HG03575 (cell line): ENCODE measurements at regions not wholly inside any gene's neighbourhood (a gene's known extent, or its start where the extent isn't known, plus 50 kb on each side); places are given as distances from the start of the nearest gene placed in this dataset.
A peak's percentile ranks its signal among the peaks of the same experiment; 100 is the strongest.
"Not testable (repeated sequence)": the region's sequence is repeated elsewhere in the genome, so short reads cannot be mapped to it uniquely, and the experiment has no call there.

ENCODE experiments used
- ATAC-seq: cut with Tn5 transposase; IDR thresholded peaks from one replicate; pipeline ENCODE4 v1.9.1; 2021; ENCODE audit not compliant: unreplicated experiment, insufficient number of reproducible peaks, low FRiP score; ENCODE audit errors: extremely low read depth

- ATAC-seq = no peak
Measured at GRCh38 chr4:131430302-131430701, 1718.8 kb upstream of the PCDH10 start.

GRCh38 chr4:131441004-131441688 lies 1707.9 kb upstream of the PCDH10 start:
- no peak for ATAC-seq

- no peak for ATAC-seq
Measured at GRCh38 chr4:131447883-131448282, 1701.2 kb upstream of the PCDH10 start.

- no peak for ATAC-seq
Measured at GRCh38 chr4:131450572-131451209, 1698.4 kb upstream of the PCDH10 start.

- peak; percentile 63 for ATAC-seq
Measured at GRCh38 chr4:131459430-131460101, 1689.5 kb upstream of the PCDH10 start.

- ATAC-seq = no peak
Measured at GRCh38 chr4:131470360-131470759, 1678.7 kb upstream of the PCDH10 start.

- ATAC-seq = no peak
Measured at GRCh38 chr4:131488772-131489171, 1660.3 kb upstream of the PCDH10 start.

- not testable (repeated sequence) for ATAC-seq
Measured at GRCh38 chr4:131496211-131496610, 1652.9 kb upstream of the PCDH10 start.

GRCh38 chr4:131499141-131499873 lies 1649.8 kb upstream of the PCDH10 start:
- ATAC-seq = no peak

GRCh38 chr4:131509521-131509920 lies 1639.6 kb upstream of the PCDH10 start:
- ATAC-seq = no peak

GRCh38 chr4:131526686-131527085 lies 1622.4 kb upstream of the PCDH10 start:
- no peak for ATAC-seq

- no peak for ATAC-seq
Measured at GRCh38 chr4:131531087-131531486, 1618.0 kb upstream of the PCDH10 start.

- ATAC-seq = no peak
Measured at GRCh38 chr4:131534944-131535645, 1614.0 kb upstream of the PCDH10 start.

GRCh38 chr4:131540256-131540655 lies 1608.8 kb upstream of the PCDH10 start:
- no peak for ATAC-seq

- peak; percentile 68 for ATAC-seq
Measured at GRCh38 chr4:131547506-131547981, 1601.5 kb upstream of the PCDH10 start.

- no peak for ATAC-seq
Measured at GRCh38 chr4:131551306-131551705, 1597.8 kb upstream of the PCDH10 start.

- no peak for ATAC-seq
Measured at GRCh38 chr4:131566026-131566425, 1583.1 kb upstream of the PCDH10 start.

- ATAC-seq = no peak
Measured at GRCh38 chr4:131584587-131584986, 1564.5 kb upstream of the PCDH10 start.

- no peak for ATAC-seq
Measured at GRCh38 chr4:131595140-131595539, 1554.0 kb upstream of the PCDH10 start.
